ENCODE measurements at regions not wholly inside any gene's neighbourhood (a gene's known extent, or its start where the extent isn't known, plus 50 kb on each side); places are given as distances from the start of the nearest gene placed in this dataset.

GRCh38 chr3:115204475-115204874, 57.4 kb upstream of the ZBTB20 start:
- in situ Hi-C loops (cut with HindIII; ENCODE audit: low sequenced_read_pairs), result loop anchor here (25.0 kb wide), 1 partner anchor 608 kb away; no protein-coding TSS in a partner anchor

GRCh38 chr3:115208066-115208750, 61.1 kb upstream of the ZBTB20 start:
- in situ Hi-C loops (cut with HindIII; ENCODE audit: low sequenced_read_pairs), result loop anchor here (25.0 kb wide), 1 partner anchor 604 kb away; no protein-coding TSS in a partner anchor

GRCh38 chr3:115211810-115212492, 64.9 kb upstream of the ZBTB20 start:
- in situ Hi-C loops (cut with HindIII; ENCODE audit: low sequenced_read_pairs), result loop anchor here (25.0 kb wide), 1 partner anchor 600 kb away; no protein-coding TSS in a partner anchor

GRCh38 chr3:115212615-115213014, 65.5 kb upstream of the ZBTB20 start:
- in situ Hi-C loops (cut with HindIII; ENCODE audit: low sequenced_read_pairs), result loop anchor here (25.0 kb wide), 1 partner anchor 600 kb away; no protein-coding TSS in a partner anchor

- in situ Hi-C loops (cut with HindIII; ENCODE audit: low sequenced_read_pairs), result loop anchor here (25.0 kb wide), 1 partner anchor 599 kb away; no protein-coding TSS in a partner anchor
Observed at GRCh38 chr3:115213052-115213451, 66.0 kb upstream of the ZBTB20 start.

- in situ Hi-C loops (cut with HindIII; ENCODE audit: low sequenced_read_pairs), result loop anchor here (5.0 to 25.0 kb wide), 2 partner anchors 465 to 595 kb away; no protein-coding TSS in a partner anchor
Observed at GRCh38 chr3:115217292-115217677, 70.2 kb upstream of the ZBTB20 start.

- in situ Hi-C loops (cut with HindIII; ENCODE audit: low sequenced_read_pairs), result loop anchor here (5.0 to 25.0 kb wide), 2 partner anchors 464 to 594 kb away; no protein-coding TSS in a partner anchor
Observed at GRCh38 chr3:115217678-115218451, 70.8 kb upstream of the ZBTB20 start.

- in situ Hi-C loops (cut with HindIII; ENCODE audit: low sequenced_read_pairs), result loop anchor here (5.0 to 25.0 kb wide), 2 partner anchors 463 to 593 kb away; no protein-coding TSS in a partner anchor
Observed at GRCh38 chr3:115218859-115219258, 71.8 kb upstream of the ZBTB20 start.

GRCh38 chr3:115224687-115225086, 77.6 kb upstream of the ZBTB20 start:
- in situ Hi-C loops (cut with HindIII; ENCODE audit: low sequenced_read_pairs), result loop anchor here (25.0 kb wide), 1 partner anchor 588 kb away; no protein-coding TSS in a partner anchor

- in situ Hi-C loops (cut with HindIII; ENCODE audit: low sequenced_read_pairs), result no loop called here
Observed at GRCh38 chr3:115226844-115227445, 79.9 kb upstream of the ZBTB20 start.

GRCh38 chr3:115227461-115227860, 80.4 kb upstream of the ZBTB20 start:
- in situ Hi-C loops (cut with HindIII; ENCODE audit: low sequenced_read_pairs), result no loop called here

GRCh38 chr3:115228266-115228665, 81.2 kb upstream of the ZBTB20 start:
- in situ Hi-C loops (cut with HindIII; ENCODE audit: low sequenced_read_pairs), result no loop called here

- in situ Hi-C loops (cut with HindIII; ENCODE audit: low sequenced_read_pairs), result no loop called here
Observed at GRCh38 chr3:115232167-115232566, 85.1 kb upstream of the ZBTB20 start.

GRCh38 chr3:115233021-115233420, 85.9 kb upstream of the ZBTB20 start:
- in situ Hi-C loops (cut with HindIII; ENCODE audit: low sequenced_read_pairs), result no loop called here

- in situ Hi-C loops (cut with HindIII; ENCODE audit: low sequenced_read_pairs), result no loop called here
Observed at GRCh38 chr3:115236496-115236895, 89.4 kb upstream of the ZBTB20 start.

GRCh38 chr3:115239717-115240116, 92.6 kb upstream of the ZBTB20 start:
- in situ Hi-C loops (cut with HindIII; ENCODE audit: low sequenced_read_pairs), result no loop called here

GRCh38 chr3:115244350-115244749, 97.3 kb upstream of the ZBTB20 start:
- in situ Hi-C loops (cut with HindIII; ENCODE audit: low sequenced_read_pairs), result no loop called here

GRCh38 chr3:115245438-115245837, 98.3 kb upstream of the ZBTB20 start:
- in situ Hi-C loops (cut with HindIII; ENCODE audit: low sequenced_read_pairs), result no loop called here

GRCh38 chr3:115245899-115246298, 98.8 kb upstream of the ZBTB20 start:
- in situ Hi-C loops (cut with HindIII; ENCODE audit: low sequenced_read_pairs), result no loop called here

- in situ Hi-C loops (cut with HindIII; ENCODE audit: low sequenced_read_pairs), result no loop called here
Observed at GRCh38 chr3:115246461-115247020, 99.5 kb upstream of the ZBTB20 start.

Measured in endothelial cell of hepatic sinusoid (primary cell).